ENCODE measurements at regions not wholly inside any gene's neighbourhood (a gene's known extent, or its start where the extent isn't known, plus 50 kb on each side); places are given as distances from the start of the nearest gene placed in this dataset.

GRCh38 chr1:221840511-221841243, 98.8 kb upstream of the DUSP10 start:
- TF ChIP-seq CTCF (conservative IDR thresholded peaks at IDR 0.05) (no peak), EZH2 (IDR thresholded peaks at IDR 0.05; ENCODE audit: low read depth) (no peak)

Measured in PC-9 (cell line).